ENCODE measurements at regions not wholly inside any gene's neighbourhood (a gene's known extent, or its start where the extent isn't known, plus 50 kb on each side); places are given as distances from the start of the nearest gene placed in this dataset.

- Histone ChIP-seq H3K4me3 (no peak overlapping the region), H3K27me3 (no peaks in the 10 kb centered on the region), H3K27ac (replicated peaks in 1 of 4) (no peak overlapping the region), H3K4me1 (no peaks in the 10 kb centered on the region), H3K36me3 (no peaks in the 10 kb centered on the region), H3K9me3 (peaks cover 0 to 3% (median 0%) of the 10 kb centered on the region in 4 donors)
- TF ChIP-seq POLR2A (IDR thresholded peaks at IDR 0.05; ENCODE audit: low read depth) (no peak), EP300 (IDR thresholded peaks at IDR 0.05) (no peak), POLR2AphosphoS5 (IDR thresholded peaks at IDR 0.05) (no peak), CTCF (IDR thresholded peaks at IDR 0.05) (no peak)
- no peak for DNase-seq (ENCODE audit: extremely low spot score)
- intact Hi-C loops (cut with DNase I) = no loop called here
- 55% methylated on average over 3 of the region's 3 CpGs for WGBS
These were observed 284.6 kb upstream of the CRBN start for GRCh38 chr3:3464131-3464530.

GRCh38 chr3:3461317-3461716 is 281.8 kb upstream of the CRBN start:
- TF ChIP-seq POLR2A (IDR thresholded peaks at IDR 0.05; ENCODE audit: low read depth) = no peak
- TF ChIP-seq EP300 (IDR thresholded peaks at IDR 0.05) = no peak
- TF ChIP-seq CTCF (IDR thresholded peaks at IDR 0.05) = no peak
- no peak for TF ChIP-seq POLR2AphosphoS5 (IDR thresholded peaks at IDR 0.05)
- 89% methylated on average over 7 of the region's 7 CpGs for WGBS
- no peaks in the 10 kb centered on the region for H3K4me1 ChIP-seq
- no peak for DNase-seq (ENCODE audit: extremely low spot score)
- peaks cover 0 to 3% (median 0%) of the 10 kb centered on the region in 4 donors for H3K9me3 ChIP-seq
- H3K4me3 ChIP-seq = no peak overlapping the region
- H3K27ac ChIP-seq (replicated peaks in 1 of 4) = no peak overlapping the region
- no peaks in the 10 kb centered on the region for H3K27me3 ChIP-seq
- intact Hi-C loops (cut with DNase I) = no loop called here
- no peaks in the 10 kb centered on the region for H3K36me3 ChIP-seq

DNA sequence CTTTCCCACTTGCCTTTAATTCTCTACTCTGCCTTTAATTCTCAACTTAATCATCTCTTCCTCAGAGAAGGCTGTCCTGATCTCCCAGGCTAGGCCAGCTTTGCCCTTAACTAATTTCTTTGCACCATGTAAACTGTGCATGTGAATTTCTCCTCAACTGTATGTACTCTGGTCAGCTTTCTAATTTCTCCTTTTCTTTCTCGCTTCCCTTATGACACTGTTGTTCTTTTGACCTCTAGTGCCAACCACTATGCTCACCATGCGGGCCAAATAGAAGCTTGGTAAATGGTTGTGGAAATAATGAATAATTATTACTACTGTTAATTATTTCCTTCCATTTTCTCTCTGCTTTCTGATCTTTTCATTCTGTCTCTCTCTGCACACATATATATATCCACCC is 269.0 kb upstream of the CRBN start:
- H3K27ac ChIP-seq (replicated peaks in 1 of 4) = no peak overlapping the region
- H3K27me3 ChIP-seq = no peaks in the 10 kb centered on the region
- no peak for TF ChIP-seq POLR2A (IDR thresholded peaks at IDR 0.05; ENCODE audit: low read depth)
- TF ChIP-seq CTCF (IDR thresholded peaks at IDR 0.05) = no peak
- TF ChIP-seq POLR2AphosphoS5 (IDR thresholded peaks at IDR 0.05) = no peak
- no peak for TF ChIP-seq EP300 (IDR thresholded peaks at IDR 0.05)
- no peak overlapping the region for H3K4me3 ChIP-seq
- no peaks in the 10 kb centered on the region for H3K4me1 ChIP-seq
- H3K9me3 ChIP-seq = no peaks in the 10 kb centered on the region
- no peaks in the 10 kb centered on the region for H3K36me3 ChIP-seq
- 83% methylated on average over 2 of the region's 2 CpGs for WGBS
- no peak for DNase-seq (ENCODE audit: extremely low spot score)
- intact Hi-C loops (cut with DNase I) = no loop called here

DNA sequence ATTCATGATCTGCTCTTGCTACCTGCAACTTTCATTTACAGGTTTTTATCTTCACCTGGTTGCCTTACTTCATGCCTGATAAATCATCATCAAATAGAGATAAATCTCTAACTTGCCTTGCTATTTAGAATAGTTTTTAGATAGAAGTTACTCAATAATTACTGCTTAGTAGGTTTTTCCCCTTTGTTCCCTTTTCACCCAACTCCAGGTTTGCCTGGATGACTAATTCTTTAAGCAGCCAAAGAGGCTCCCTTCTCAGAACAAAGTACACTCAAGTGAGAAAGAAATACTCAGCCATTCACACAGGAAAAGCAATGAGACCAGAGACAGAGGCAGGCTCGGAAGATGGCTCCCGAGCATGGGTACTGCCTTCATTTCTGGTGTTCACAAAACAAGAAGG is 268.1 kb upstream of the CRBN start:
- H3K4me3 ChIP-seq = no peak overlapping the region
- no peaks in the 10 kb centered on the region for H3K4me1 ChIP-seq
- 96% methylated on average over 2 of the region's 2 CpGs for WGBS
- H3K9me3 ChIP-seq = no peaks in the 10 kb centered on the region
- TF ChIP-seq CTCF (IDR thresholded peaks at IDR 0.05) = no peak
- no peak for TF ChIP-seq EP300 (IDR thresholded peaks at IDR 0.05)
- TF ChIP-seq POLR2A (IDR thresholded peaks at IDR 0.05; ENCODE audit: low read depth) = no peak
- no peak for TF ChIP-seq POLR2AphosphoS5 (IDR thresholded peaks at IDR 0.05)
- no peak for DNase-seq (ENCODE audit: extremely low spot score)
- no peak overlapping the region for H3K27ac ChIP-seq (replicated peaks in 1 of 4)
- no peaks in the 10 kb centered on the region for H3K27me3 ChIP-seq
- no peaks in the 10 kb centered on the region for H3K36me3 ChIP-seq
- intact Hi-C loops (cut with DNase I) = no loop called here

DNA sequence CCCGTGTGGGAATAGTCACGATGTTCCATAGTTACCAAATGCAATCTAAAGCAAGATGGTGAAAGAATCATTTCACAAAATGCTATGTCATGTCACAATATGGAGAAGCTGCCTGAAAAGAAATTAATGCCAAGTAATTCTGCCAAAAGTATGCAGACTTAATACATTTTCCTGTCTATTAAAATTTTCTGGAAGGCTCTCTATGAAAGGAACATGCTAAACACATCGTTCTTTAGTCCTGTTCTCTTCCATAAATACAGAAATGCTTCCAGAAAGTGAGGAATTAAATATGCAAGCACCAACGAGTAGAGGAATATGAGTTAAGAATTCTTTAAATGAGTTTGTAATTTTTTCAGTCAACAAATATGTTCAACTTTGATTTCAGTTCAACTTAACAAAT is 266.8 kb upstream of the CRBN start:
- 68% methylated on average over 4 of the region's 4 CpGs for WGBS
- Histone ChIP-seq H3K36me3 (no peaks in the 10 kb centered on the region), H3K4me3 (no peak overlapping the region), H3K4me1 (no peaks in the 10 kb centered on the region), H3K9me3 (no peaks in the 10 kb centered on the region), H3K27me3 (no peaks in the 10 kb centered on the region), H3K27ac (replicated peaks in 1 of 4) (no peak overlapping the region)
- intact Hi-C loops (cut with DNase I) = no loop called here
- no peak for TF ChIP-seq CTCF (IDR thresholded peaks at IDR 0.05)
- TF ChIP-seq POLR2AphosphoS5 (IDR thresholded peaks at IDR 0.05) = no peak
- TF ChIP-seq EP300 (IDR thresholded peaks at IDR 0.05) = no peak
- TF ChIP-seq POLR2A (IDR thresholded peaks at IDR 0.05; ENCODE audit: low read depth) = no peak
- DNase-seq (ENCODE audit: extremely low spot score) = no peak
